Stimulated activated CD8-positive, alpha-beta memory T cell treated with anti-CD3 and anti-CD28 coated beads, Interleukin-4, amount 100 ng/mL, for 48 hours (primary cell): ENCODE measurements at regions not wholly inside any gene's neighbourhood (a gene's known extent, or its start where the extent isn't known, plus 50 kb on each side); places are given as distances from the start of the nearest gene placed in this dataset.
"Not testable (repeated sequence)": the region's sequence is repeated elsewhere in the genome, so short reads cannot be mapped to it uniquely, and the experiment has no call there.

ENCODE experiments used
- DNase-seq: peaks from one replicate; pipeline ENCODE4 v3.0.0-alpha.2; 2020

GRCh38 chr2:143994961-143995360 is 525.0 kb downstream of the ZEB2 start:
- no peak for DNase-seq

- DNase-seq, result not testable (repeated sequence)
Measured at GRCh38 chr2:143991596-143991995, 528.3 kb downstream of the ZEB2 start.

GRCh38 chr2:143988082-143988481 is 531.8 kb downstream of the ZEB2 start:
- DNase-seq, result no peak

- DNase-seq, result no peak
Measured at GRCh38 chr2:143981428-143981827, 538.5 kb downstream of the ZEB2 start.

- DNase-seq, result no peak
Measured at GRCh38 chr2:143977356-143977755, 542.6 kb downstream of the ZEB2 start.

- DNase-seq, result no peak
Measured at GRCh38 chr2:143975216-143975615, 544.7 kb downstream of the ZEB2 start.

GRCh38 chr2:143974262-143974661 is 545.7 kb downstream of the ZEB2 start:
- no peak for DNase-seq

- DNase-seq, result no peak
Measured at GRCh38 chr2:143968860-143969259, 551.1 kb downstream of the ZEB2 start.

GRCh38 chr2:143968360-143968759 is 551.6 kb downstream of the ZEB2 start:
- DNase-seq, result no peak

- no peak for DNase-seq
Measured at GRCh38 chr2:143965493-143966164, 554.3 kb downstream of the ZEB2 start.

- no peak for DNase-seq
Measured at GRCh38 chr2:143964891-143965290, 555.0 kb downstream of the ZEB2 start.

- no peak for DNase-seq
Measured at GRCh38 chr2:143960177-143960576, 559.7 kb downstream of the ZEB2 start.

GRCh38 chr2:143957321-143957720 is 562.6 kb downstream of the ZEB2 start:
- no peak for DNase-seq

- no peak for DNase-seq
Measured at GRCh38 chr2:143955401-143956065, 564.4 kb downstream of the ZEB2 start.

GRCh38 chr2:143954844-143955243 is 565.1 kb downstream of the ZEB2 start:
- no peak for DNase-seq

GRCh38 chr2:143954186-143954585 is 565.7 kb downstream of the ZEB2 start:
- no peak for DNase-seq

- no peak for DNase-seq
Measured at GRCh38 chr2:143953451-143954030, 566.4 kb downstream of the ZEB2 start.

- DNase-seq, result no peak
Measured at GRCh38 chr2:143952536-143952935, 567.4 kb downstream of the ZEB2 start.

- no peak for DNase-seq
Measured at GRCh38 chr2:143950704-143951103, 569.2 kb downstream of the ZEB2 start.

- DNase-seq, result no peak
Measured at GRCh38 chr2:143949121-143949848, 570.6 kb downstream of the ZEB2 start.

- DNase-seq, result no peak
Measured at GRCh38 chr2:143948710-143949109, 571.2 kb downstream of the ZEB2 start.

- DNase-seq, result no peak
Measured at GRCh38 chr2:143946436-143947391, 573.2 kb downstream of the ZEB2 start.

- no peak for DNase-seq
Measured at GRCh38 chr2:143942486-143942885, 577.4 kb downstream of the ZEB2 start.
